Astrocyte (in vitro differentiated cells and primary cell): ENCODE measurements at regions not wholly inside any gene's neighbourhood (a gene's known extent, or its start where the extent isn't known, plus 50 kb on each side); places are given as distances from the start of the nearest gene placed in this dataset.

Experiments used
- CTCF ChIP-seq: IDR thresholded peaks from 2 replicates; pipeline ENCODE4 v1.5.1; 2011; ENCODE audit warnings: low read depth, mild to moderate bottlenecking, inconsistent platforms, low read length, moderate library complexity; ENCODE audit not compliant: insufficient read depth
- EZH2 ChIP-seq: IDR thresholded peaks from 2 replicates; pipeline ENCODE4 v1.6.1; 2012; ENCODE audit warnings: mild to moderate bottlenecking, low read length, inconsistent platforms; ENCODE audit not compliant: insufficient read depth

- TF ChIP-seq CTCF, result no peak
- TF ChIP-seq EZH2, result no peak
Measured at GRCh38 chr9:107226421-107226820, 56.7 kb upstream of the RAD23B start.
